HL-60 (cell line): ENCODE measurements at regions not wholly inside any gene's neighbourhood (a gene's known extent, or its start where the extent isn't known, plus 50 kb on each side); places are given as distances from the start of the nearest gene placed in this dataset.

ENCODE experiments used
- DNase-seq, 2 experiments: peaks; one replicate each; pipeline ENCODE4 v3.0.0-alpha.2; 2010 to 2020; ENCODE audit warnings: low read depth in 1 of 2, low spot score in 1 of 2
- H3K27ac ChIP-seq: fragments of 250-450 bp; sonication (Bioruptor Pico); replicated peaks from 2 replicates; pipeline ENCODE4 v1.5.1; 2020; ENCODE audit warnings: mild to moderate bottlenecking, moderate library complexity
- H3K27me3 ChIP-seq: fragments of 250-450 bp; sonication (Bioruptor Pico); 2 replicates; pipeline ENCODE4 v1.5.1; 2021; ENCODE audit warnings: mild to moderate bottlenecking, moderate library complexity; ENCODE audit not compliant: insufficient read depth, poor library complexity, severe bottlenecking
- H3K4me3 ChIP-seq: replicated peaks from 2 replicates; pipeline ENCODE4 v1.5.1; 2011; ENCODE audit warnings: mild to moderate bottlenecking, control low read depth, low read length; ENCODE audit not compliant: insufficient read depth
- CTCF ChIP-seq: IDR thresholded peaks from one replicate; pipeline ENCODE4 v1.5.1; 2011; ENCODE audit warnings: low read length, control low read depth, inconsistent platforms; ENCODE audit not compliant: insufficient read depth
- GABPA ChIP-seq: IDR thresholded peaks from 2 replicates; pipeline ENCODE4 v1.6.1; 2012; ENCODE audit warnings: low read depth
- POLR2AphosphoS5 ChIP-seq: IDR thresholded peaks from 2 replicates; pipeline ENCODE4 v1.6.1; 2012; ENCODE audit warnings: low read depth
- REST ChIP-seq: IDR thresholded peaks from 2 replicates; pipeline ENCODE4 v1.6.1; 2012; ENCODE audit warnings: low read depth; ENCODE audit not compliant: insufficient replicate concordance
- SPI1 ChIP-seq: IDR thresholded peaks from 2 replicates; pipeline ENCODE4 v1.6.1; 2012; ENCODE audit warnings: low read depth, mild to moderate bottlenecking, borderline replicate concordance

GRCh38 chr5:125357660-125358059 is 611.2 kb upstream of the ZNF608 start:
- Histone ChIP-seq H3K27ac (no peak overlapping the region), H3K4me3 (no peak overlapping the region), H3K27me3 (no peaks in the 10 kb centered on the region)
- DNase-seq: no peak
- no peak for TF ChIP-seq GABPA
- no peak for TF ChIP-seq SPI1
- no peak for TF ChIP-seq POLR2AphosphoS5
- TF ChIP-seq CTCF: no peak
- no peak for TF ChIP-seq REST

GRCh38 chr5:125365747-125366146 is 619.3 kb upstream of the ZNF608 start:
- H3K27me3 ChIP-seq: no peaks in the 10 kb centered on the region
- no peak for DNase-seq
- TF ChIP-seq SPI1 (no peak), GABPA (no peak)
- H3K4me3 ChIP-seq: no peak overlapping the region
- H3K27ac ChIP-seq: no peak overlapping the region

GRCh38 chr5:125367702-125368101 is 621.3 kb upstream of the ZNF608 start:
- Histone ChIP-seq H3K27me3 (no peaks in the 10 kb centered on the region), H3K27ac (no peak overlapping the region), H3K4me3 (no peak overlapping the region)
- no peak for DNase-seq
- TF ChIP-seq SPI1 (no peak), CTCF (no peak), REST (no peak), GABPA (no peak), POLR2AphosphoS5 (no peak)

GRCh38 chr5:125370461-125371205 is 624.2 kb upstream of the ZNF608 start:
- no peak overlapping the region for H3K4me3 ChIP-seq
- DNase-seq: no peak
- no peaks in the 10 kb centered on the region for H3K27me3 ChIP-seq
- H3K27ac ChIP-seq: no peak overlapping the region
- no peak for TF ChIP-seq CTCF
- no peak for TF ChIP-seq POLR2AphosphoS5
